Stimulated activated CD8-positive, alpha-beta memory T cell treated with anti-CD3 and anti-CD28 coated beads, Interleukin-7, amount 100 ng/mL, for 1 hour (primary cell): ENCODE measurements at regions not wholly inside any gene's neighbourhood (a gene's known extent, or its start where the extent isn't known, plus 50 kb on each side); places are given as distances from the start of the nearest gene placed in this dataset.

ENCODE experiments used
- DNase-seq, 2 donors: peaks; one replicate each; pipeline ENCODE4 v3.0.0-alpha.2; 2020; ENCODE audit warnings: low read depth in 2 of 2

- DNase-seq: no peak
Measured at GRCh38 chr16:52235186-52235585, 311.8 kb downstream of the TOX3 start.

GRCh38 chr16:52234626-52235025, 312.3 kb downstream of the TOX3 start:
- no peak for DNase-seq

DNA sequence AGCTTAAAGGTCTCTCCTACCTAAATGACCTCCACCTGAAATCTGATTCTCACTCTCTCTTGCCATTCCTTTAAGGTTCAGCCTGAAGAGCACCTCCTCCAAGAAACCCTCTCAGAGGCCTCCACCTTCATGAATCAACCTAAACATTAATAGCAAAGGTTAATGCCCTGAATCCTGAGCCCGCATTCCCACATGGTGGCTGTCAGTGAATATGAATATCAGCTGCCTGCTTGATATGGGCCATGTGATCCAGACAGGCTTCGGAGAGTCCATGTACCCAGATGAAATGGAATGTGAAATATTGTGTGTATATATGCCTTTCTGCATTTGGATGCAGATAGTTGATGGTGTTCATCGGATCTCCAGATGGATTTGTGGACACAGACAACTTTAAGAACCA, 317.5 kb downstream of the TOX3 start:
- no peak for DNase-seq

- DNase-seq: no peak
Measured at GRCh38 chr16:52227851-52228250, 319.1 kb downstream of the TOX3 start.

GRCh38 chr16:52212841-52213240, 334.1 kb downstream of the TOX3 start:
- no peak for DNase-seq

DNA sequence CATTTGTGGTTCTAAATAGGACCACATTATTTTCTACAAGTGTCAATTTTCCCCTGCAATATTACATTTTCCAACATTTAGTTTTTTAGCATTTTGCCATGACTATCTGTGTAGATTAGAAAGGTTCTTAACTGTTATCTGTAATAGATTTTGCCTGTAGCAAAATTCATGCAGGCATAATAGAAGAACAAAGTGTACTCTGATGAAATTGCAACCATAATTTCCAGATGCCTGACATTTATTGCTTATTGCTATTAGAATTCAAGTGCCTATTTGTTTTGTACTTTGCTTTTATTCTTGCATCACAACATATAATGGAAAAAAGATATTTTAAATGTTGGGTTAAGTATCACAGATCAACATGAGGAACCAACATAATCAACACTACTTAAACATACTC, 337.7 kb downstream of the TOX3 start:
- no peak for DNase-seq

- no peak for DNase-seq
Measured at GRCh38 chr16:52203096-52203495, 343.8 kb downstream of the TOX3 start.

DNA sequence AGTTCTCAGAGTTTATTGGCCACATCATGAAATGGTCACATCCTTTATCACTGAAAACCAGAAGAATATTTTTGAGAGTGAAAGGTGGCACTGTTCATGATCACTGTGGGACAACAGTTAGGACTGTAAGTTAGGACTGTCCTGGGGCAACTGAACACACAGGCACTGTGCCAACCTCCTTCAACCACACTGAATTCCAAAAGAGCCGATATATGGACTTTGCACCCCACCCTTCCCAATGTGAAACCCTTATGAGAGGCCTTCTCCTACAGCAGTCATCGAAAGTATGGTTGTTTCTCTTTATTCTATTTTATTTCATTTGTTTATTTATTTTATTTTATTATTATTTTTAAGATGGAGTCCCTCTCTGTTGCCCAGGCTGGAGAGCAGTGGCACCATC, 353.5 kb downstream of the TOX3 start:
- DNase-seq: no peak

- DNase-seq: peak in 1 of 2 donors; percentile 26
Measured at GRCh38 chr16:52191531-52192134, 355.3 kb downstream of the TOX3 start.

- DNase-seq: no peak
Measured at GRCh38 chr16:52184336-52184735, 362.6 kb downstream of the TOX3 start.

DNA sequence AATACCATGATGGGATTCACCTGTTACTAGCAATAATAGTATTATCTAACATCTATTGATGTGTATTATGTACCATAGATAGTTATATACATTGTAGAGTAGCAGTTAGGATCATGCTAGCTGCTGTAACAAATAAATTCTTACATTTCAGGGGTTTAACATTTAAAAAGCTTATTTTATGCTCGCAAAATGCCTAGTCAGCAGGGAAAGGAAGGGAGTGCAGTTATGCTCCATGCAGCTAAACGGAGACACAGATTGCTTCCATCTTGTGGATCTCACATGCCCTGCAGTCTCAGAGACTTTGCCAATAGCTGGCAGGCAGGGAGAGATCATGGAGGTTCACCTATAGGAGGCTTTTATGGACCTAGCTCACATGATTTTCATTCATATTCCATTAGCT, 364.1 kb downstream of the TOX3 start:
- no peak for DNase-seq

DNA sequence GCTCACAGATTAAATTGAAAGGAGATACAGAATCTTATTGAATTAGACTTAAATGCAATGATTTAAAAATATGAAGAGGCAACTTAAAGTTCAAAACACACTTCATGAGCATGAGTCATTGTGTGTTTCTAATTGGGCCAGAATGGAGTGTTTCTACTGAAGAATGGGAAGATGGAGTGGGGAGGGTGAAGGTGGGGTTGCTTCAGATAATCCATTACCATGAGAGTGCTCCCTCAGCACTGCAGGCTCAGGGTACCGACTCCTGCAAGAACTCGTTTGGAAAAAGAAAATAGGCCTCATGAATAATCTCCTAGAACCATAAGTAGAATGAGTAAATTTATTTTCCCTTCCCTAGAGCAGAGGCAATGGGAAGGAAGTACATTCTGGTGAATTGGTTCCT, 372.8 kb downstream of the TOX3 start:
- DNase-seq: no peak

GRCh38 chr16:52171481-52171880, 375.5 kb downstream of the TOX3 start:
- no peak for DNase-seq

DNA sequence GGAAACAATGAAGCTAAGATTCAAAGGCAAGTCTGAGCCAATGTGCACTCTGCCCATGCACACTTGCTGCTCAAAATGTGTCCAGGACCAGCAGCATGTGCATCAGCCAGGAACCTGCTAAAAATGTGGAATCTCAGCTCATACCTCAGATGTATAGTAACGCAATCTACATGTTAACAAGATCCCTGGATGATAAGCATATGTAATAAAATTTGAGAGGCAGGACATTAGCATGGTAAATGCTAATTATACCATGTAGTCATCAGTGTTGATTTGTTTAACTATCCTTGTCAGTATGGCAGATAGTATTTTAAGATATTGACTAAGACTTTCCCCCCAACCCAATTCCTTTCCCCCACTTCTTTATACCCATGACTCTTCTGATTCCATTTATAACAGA, 379.6 kb downstream of the TOX3 start:
- DNase-seq: no peak

GRCh38 chr16:52165961-52166360, 381.0 kb downstream of the TOX3 start:
- no peak for DNase-seq

DNA sequence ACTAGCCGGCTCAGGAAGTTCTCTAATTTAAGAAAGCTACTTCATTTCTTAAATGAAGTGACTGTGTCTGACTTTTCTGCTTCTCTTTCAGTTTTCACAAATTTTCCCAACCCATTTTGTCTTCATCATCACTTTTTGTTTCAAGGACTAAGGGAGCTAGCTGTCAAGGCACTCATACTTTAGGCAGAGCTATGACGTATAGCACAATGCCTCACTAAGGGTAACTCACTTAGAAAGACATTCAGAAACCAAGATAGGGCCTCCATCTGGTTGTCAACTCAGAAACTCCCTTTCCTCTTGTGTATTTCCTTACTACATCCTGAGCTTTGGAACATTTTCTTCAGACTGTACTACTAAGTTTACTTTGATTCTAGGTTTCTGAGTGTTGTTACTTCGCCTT, 397.9 kb downstream of the TOX3 start:
- no peak for DNase-seq

GRCh38 chr16:52141871-52142270, 405.1 kb downstream of the TOX3 start:
- DNase-seq: no peak

- DNase-seq: no peak
Measured at GRCh38 chr16:52128361-52128760, 418.6 kb downstream of the TOX3 start.

DNA sequence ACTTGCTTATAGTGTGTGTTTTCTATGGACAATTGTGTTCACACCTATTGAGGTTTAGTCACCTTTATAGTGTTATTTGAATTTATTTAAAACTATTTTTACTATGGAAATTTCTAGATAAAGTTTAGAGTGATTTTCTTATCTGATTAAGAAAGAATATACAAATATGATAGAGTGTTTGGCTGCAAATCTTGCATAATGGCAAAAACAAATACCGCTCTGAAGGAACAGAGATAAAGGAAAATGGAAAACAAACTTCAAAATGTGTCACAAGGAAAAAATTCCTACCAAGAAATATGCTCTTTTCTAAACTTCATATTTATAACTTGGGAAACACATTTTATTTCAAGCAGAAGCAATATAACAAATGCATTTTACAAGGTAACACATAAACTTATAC, 423.1 kb downstream of the TOX3 start:
- DNase-seq: no peak

DNA sequence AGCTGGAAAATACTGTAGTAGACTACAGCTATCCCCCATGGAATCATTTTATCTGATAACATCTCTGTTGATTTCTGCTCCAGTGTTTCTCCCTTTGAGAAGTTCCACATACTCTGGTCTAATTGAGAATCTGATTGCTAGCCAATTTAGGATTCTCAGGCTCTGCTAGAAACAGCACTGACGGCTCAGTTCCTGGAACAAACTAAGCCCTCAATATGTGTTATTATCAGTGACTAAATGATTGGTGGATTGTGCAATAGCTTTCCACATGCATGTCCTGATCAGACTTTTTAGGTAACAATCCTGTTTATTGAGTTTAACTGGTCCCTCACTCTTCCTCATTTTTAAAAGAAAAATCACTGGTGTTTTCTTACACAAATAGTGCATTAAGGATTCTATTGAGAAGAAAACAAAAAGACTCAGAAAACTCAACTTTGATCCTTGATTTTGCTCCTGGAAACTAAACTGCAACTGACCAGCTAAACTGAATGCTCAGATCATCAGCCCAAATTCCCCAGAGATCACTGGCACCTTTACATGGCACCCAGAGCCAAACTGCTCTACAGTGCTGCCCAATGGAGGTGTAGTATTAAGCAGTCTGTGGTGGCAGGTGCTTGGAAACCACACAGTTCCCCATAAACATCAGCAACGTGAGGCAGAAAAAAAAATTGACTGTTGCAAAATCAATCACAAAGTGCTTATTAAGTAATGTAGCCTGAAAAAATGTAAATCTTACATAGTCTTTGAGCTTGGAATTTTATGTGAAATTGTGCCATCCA, 423.7 kb downstream of the TOX3 start:
- DNase-seq: no peak

- DNase-seq: no peak
Measured at GRCh38 chr16:52117171-52117570, 429.8 kb downstream of the TOX3 start.

- DNase-seq: no peak
Measured at GRCh38 chr16:52114379-52114778, 432.6 kb downstream of the TOX3 start.

DNA sequence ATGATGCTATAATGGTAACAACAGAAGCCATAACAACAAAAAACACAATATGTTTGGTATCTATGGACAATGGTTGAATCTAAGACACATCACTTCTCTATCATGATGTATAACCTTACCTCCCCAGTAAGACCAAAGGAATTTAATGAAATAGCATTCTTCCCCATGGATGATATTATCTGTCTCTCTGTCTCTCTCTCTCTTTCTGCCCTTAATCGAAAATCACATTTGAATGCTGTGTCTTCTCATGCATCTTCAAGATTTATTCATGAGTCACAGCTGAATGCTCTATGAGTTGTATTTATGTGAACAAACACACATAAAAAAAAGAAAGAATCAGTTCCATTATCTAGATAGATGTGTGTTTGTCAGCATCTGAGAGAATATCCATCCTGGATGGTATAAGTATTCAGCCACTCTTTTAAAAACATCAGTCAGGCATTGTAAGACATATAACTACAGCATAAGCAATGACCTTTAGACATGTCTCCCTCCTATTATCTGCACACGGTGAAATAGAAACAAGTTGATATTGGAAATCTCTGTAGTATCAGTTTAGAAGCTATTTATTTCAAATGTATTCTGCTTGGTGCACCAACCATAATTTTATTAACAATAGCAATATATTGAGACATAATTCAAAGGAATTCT, 433.3 kb downstream of the TOX3 start:
- DNase-seq: no peak
